SK-N-SH treated with all-trans-retinoic acid at 6 μM for 48 hours (cell line): ENCODE measurements at regions not wholly inside any gene's neighbourhood (a gene's known extent, or its start where the extent isn't known, plus 50 kb on each side); places are given as distances from the start of the nearest gene placed in this dataset.

ENCODE experiments used
- ATAC-seq: fragments of 200-7000 bp; cut with Tn5 transposase; 3 replicates; pipeline ENCODE4 v1.9.1; 2020; ENCODE audit warnings: mild to moderate bottlenecking, moderate library complexity
- ARNTL ChIP-seq: fragments of 450-650 bp; formaldehyde crosslinking; IDR thresholded peaks from 2 replicates; pipeline ENCODE4 v1.5.0; 2020; ENCODE audit warnings: low read depth, mild to moderate bottlenecking, moderate library complexity, borderline replicate concordance
- BACH2 ChIP-seq: fragments of 250-450 bp; sonication (Bioruptor Pico); IDR thresholded peaks from 2 replicates; pipeline ENCODE4 v1.9.0; 2021; ENCODE audit warnings: mild to moderate bottlenecking, borderline replicate concordance
- CREB5 ChIP-seq: fragments of 250-450 bp; sonication (Bioruptor Pico); IDR thresholded peaks from 2 replicates; pipeline ENCODE4 v1.5.1; 2020; ENCODE audit warnings: low read depth, mild to moderate bottlenecking, moderate library complexity
- CSDC2 ChIP-seq: fragments of 250-450 bp; sonication (Bioruptor Pico); IDR thresholded peaks from 2 replicates; pipeline ENCODE4 v1.5.0; 2020; ENCODE audit warnings: mild to moderate bottlenecking, moderate library complexity
- CSRNP3 ChIP-seq: fragments of 250-450 bp; sonication (Bioruptor Pico); IDR thresholded peaks from 2 replicates; pipeline ENCODE4 v1.5.1; 2021; ENCODE audit warnings: mild to moderate bottlenecking, moderate library complexity
- ESRRG ChIP-seq: fragments of 250-450 bp; sonication (Bioruptor Pico); IDR thresholded peaks from 2 replicates; pipeline ENCODE4 v1.6.1; 2021; ENCODE audit warnings: mild to moderate bottlenecking
- GLIS3 ChIP-seq: fragments of 250-450 bp; sonication (Bioruptor Pico); IDR thresholded peaks from 2 replicates; pipeline ENCODE4 v1.5.0; 2020; ENCODE audit warnings: mild to moderate bottlenecking, moderate library complexity
- ISL1 ChIP-seq: fragments of 250-450 bp; sonication (Bioruptor Pico); IDR thresholded peaks from 2 replicates; pipeline ENCODE4 v2.1.2; 2022; ENCODE audit warnings: mild to moderate bottlenecking, moderate library complexity
- OSR1 ChIP-seq: fragments of 250-450 bp; sonication (Bioruptor Pico); IDR thresholded peaks from 2 replicates; pipeline ENCODE4 v1.8.0; 2022; ENCODE audit warnings: moderate library complexity, mild to moderate bottlenecking, inconsistent platforms
- POU6F1 ChIP-seq: fragments of 250-450 bp; sonication (Bioruptor Pico); IDR thresholded peaks from 2 replicates; pipeline ENCODE4 v1.8.0; 2021; ENCODE audit warnings: low read depth, mild to moderate bottlenecking, moderate library complexity, borderline replicate concordance
- PPARA ChIP-seq: fragments of 250-450 bp; sonication (Bioruptor Pico); IDR thresholded peaks from 2 replicates; pipeline ENCODE4 v1.5.0; 2020; ENCODE audit warnings: mild to moderate bottlenecking, borderline replicate concordance
- RARB ChIP-seq: fragments of 250-450 bp; sonication (Bioruptor Pico); IDR thresholded peaks from 2 replicates; pipeline ENCODE4 v1.8.0; 2021; ENCODE audit warnings: mild to moderate bottlenecking, moderate library complexity
- SNAI2 ChIP-seq: fragments of 250-450 bp; sonication (Bioruptor Pico); IDR thresholded peaks from 2 replicates; pipeline ENCODE4 v1.5.0; 2020; ENCODE audit warnings: mild to moderate bottlenecking, moderate library complexity
- TCF4 ChIP-seq: fragments of 250-450 bp; sonication (Bioruptor Pico); IDR thresholded peaks from 2 replicates; pipeline ENCODE4 v1.8.0; 2021; ENCODE audit warnings: mild to moderate bottlenecking, moderate library complexity, borderline replicate concordance
- TOX ChIP-seq: fragments of 250-450 bp; sonication (Bioruptor Pico); IDR thresholded peaks from 2 replicates; pipeline ENCODE4 v1.8.0; 2021; ENCODE audit warnings: mild to moderate bottlenecking, moderate library complexity, borderline replicate concordance
- TSHZ2 ChIP-seq: fragments of 250-450 bp; sonication (Bioruptor Pico); IDR thresholded peaks from 2 replicates; pipeline ENCODE4 v1.5.0; 2020; ENCODE audit warnings: mild to moderate bottlenecking, moderate library complexity
- ZC3H10 ChIP-seq: fragments of 250-450 bp; sonication (Bioruptor Pico); IDR thresholded peaks from 2 replicates; pipeline ENCODE4 v1.5.1; 2021; ENCODE audit warnings: mild to moderate bottlenecking, moderate library complexity
- ZFP3 ChIP-seq: fragments of 250-450 bp; sonication (Bioruptor Pico); IDR thresholded peaks from 2 replicates; pipeline ENCODE4 v1.5.0; 2020; ENCODE audit warnings: mild to moderate bottlenecking, moderate library complexity
- ZNF565 ChIP-seq: fragments of 450-650 bp; formaldehyde crosslinking; conservative IDR thresholded peaks from 2 replicates; pipeline ENCODE4 v1.5.0; 2020; ENCODE audit warnings: low read depth, mild to moderate bottlenecking, moderate library complexity
- ZNF70 ChIP-seq: fragments of 450-650 bp; formaldehyde crosslinking; IDR thresholded peaks from 2 replicates; pipeline ENCODE4 v1.5.0; 2020; ENCODE audit warnings: mild to moderate bottlenecking, moderate library complexity
- ZNF8 ChIP-seq: fragments of 450-650 bp; formaldehyde crosslinking; IDR thresholded peaks from 2 replicates; pipeline ENCODE4 v1.5.0; 2020; ENCODE audit warnings: mild to moderate bottlenecking, moderate library complexity

- ATAC-seq: peak; percentile 74
- TF ChIP-seq CSRNP3 (CRISPR knock-in tag): no peak
- no peak for TF ChIP-seq CREB5 (CRISPR knock-in tag)
- no peak for TF ChIP-seq PPARA (CRISPR knock-in tag)
- no peak for TF ChIP-seq ZC3H10 (CRISPR knock-in tag)
- TF ChIP-seq ZFP3 (CRISPR knock-in tag): no peak
- no peak for TF ChIP-seq GLIS3 (CRISPR knock-in tag)
- no peak for TF ChIP-seq SNAI2 (CRISPR knock-in tag)
- TF ChIP-seq BACH2 (CRISPR knock-in tag): no peak
- TF ChIP-seq RARB: no peak
- TF ChIP-seq POU6F1: no peak
- no peak for TF ChIP-seq TCF4 (CRISPR knock-in tag)
- TF ChIP-seq ISL1 (CRISPR knock-in tag): no peak
- no peak for TF ChIP-seq ZNF70 (CRISPR knock-in tag)
Observed at GRCh38 chr12:85441741-85442140, 161.7 kb downstream of the ALX1 start.

- no peak for TF ChIP-seq ISL1 (CRISPR knock-in tag)
- TF ChIP-seq BACH2 (CRISPR knock-in tag): no peak
- no peak for TF ChIP-seq TCF4 (CRISPR knock-in tag)
- no peak for TF ChIP-seq CSRNP3 (CRISPR knock-in tag)
- TF ChIP-seq TSHZ2 (CRISPR knock-in tag): no peak
- TF ChIP-seq ZNF8 (CRISPR knock-in tag): no peak
- no peak for TF ChIP-seq ESRRG (CRISPR knock-in tag)
- TF ChIP-seq ZFP3 (CRISPR knock-in tag): no peak
- TF ChIP-seq ARNTL (CRISPR knock-in tag): no peak
- TF ChIP-seq ZC3H10 (CRISPR knock-in tag): no peak
- TF ChIP-seq OSR1 (CRISPR knock-in tag): no peak
- TF ChIP-seq ZNF70 (CRISPR knock-in tag): no peak
- no peak for TF ChIP-seq TOX
- TF ChIP-seq RARB: no peak
- no peak for TF ChIP-seq CSDC2 (CRISPR knock-in tag)
- no peak for TF ChIP-seq POU6F1
- no peak for TF ChIP-seq PPARA (CRISPR knock-in tag)
- TF ChIP-seq ZNF565 (CRISPR knock-in tag): no peak
- TF ChIP-seq CREB5 (CRISPR knock-in tag): no peak
- TF ChIP-seq, all 23 proteins: peak for 0
- no peak for ATAC-seq
Observed at GRCh38 chr12:85445060-85445938, 165.3 kb downstream of the ALX1 start.
